ENCODE measurements at regions not wholly inside any gene's neighbourhood (a gene's known extent, or its start where the extent isn't known, plus 50 kb on each side); places are given as distances from the start of the nearest gene placed in this dataset.

DNA sequence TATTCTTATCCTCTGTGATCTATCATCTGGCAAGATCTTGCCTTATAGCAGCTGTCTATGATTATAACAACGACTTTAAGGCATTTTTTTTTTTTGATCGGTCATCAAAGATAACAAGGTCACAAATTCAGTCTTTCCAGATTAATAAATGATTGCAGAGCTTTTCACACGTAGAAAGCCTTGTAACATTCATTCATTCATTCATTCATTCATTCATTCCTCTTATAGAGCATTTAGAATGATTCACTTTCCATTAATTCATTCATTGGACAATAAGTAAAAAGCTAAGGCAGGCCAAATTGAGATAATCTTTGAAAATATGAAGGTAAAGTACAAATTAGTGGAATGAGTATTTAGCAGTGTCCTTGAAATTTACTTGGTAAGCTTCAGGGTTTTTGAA lies 223.7 kb downstream of the NUP35 start:
- TF ChIP-seq, protein P1, sequence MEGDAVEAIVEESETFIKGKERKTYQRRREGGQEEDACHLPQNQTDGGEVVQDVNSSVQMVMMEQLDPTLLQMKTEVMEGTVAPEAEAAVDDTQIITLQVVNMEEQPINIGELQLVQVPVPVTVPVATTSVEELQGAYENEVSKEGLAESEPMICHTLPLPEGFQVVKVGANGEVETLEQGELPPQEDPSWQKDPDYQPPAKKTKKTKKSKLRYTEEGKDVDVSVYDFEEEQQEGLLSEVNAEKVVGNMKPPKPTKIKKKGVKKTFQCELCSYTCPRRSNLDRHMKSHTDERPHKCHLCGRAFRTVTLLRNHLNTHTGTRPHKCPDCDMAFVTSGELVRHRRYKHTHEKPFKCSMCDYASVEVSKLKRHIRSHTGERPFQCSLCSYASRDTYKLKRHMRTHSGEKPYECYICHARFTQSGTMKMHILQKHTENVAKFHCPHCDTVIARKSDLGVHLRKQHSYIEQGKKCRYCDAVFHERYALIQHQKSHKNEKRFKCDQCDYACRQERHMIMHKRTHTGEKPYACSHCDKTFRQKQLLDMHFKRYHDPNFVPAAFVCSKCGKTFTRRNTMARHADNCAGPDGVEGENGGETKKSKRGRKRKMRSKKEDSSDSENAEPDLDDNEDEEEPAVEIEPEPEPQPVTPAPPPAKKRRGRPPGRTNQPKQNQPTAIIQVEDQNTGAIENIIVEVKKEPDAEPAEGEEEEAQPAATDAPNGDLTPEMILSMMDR (conservative IDR thresholded peaks at IDR 0.05; ENCODE audit: low read depth in 2 of 2), result no peak
- TF ChIP-seq, protein P2, sequence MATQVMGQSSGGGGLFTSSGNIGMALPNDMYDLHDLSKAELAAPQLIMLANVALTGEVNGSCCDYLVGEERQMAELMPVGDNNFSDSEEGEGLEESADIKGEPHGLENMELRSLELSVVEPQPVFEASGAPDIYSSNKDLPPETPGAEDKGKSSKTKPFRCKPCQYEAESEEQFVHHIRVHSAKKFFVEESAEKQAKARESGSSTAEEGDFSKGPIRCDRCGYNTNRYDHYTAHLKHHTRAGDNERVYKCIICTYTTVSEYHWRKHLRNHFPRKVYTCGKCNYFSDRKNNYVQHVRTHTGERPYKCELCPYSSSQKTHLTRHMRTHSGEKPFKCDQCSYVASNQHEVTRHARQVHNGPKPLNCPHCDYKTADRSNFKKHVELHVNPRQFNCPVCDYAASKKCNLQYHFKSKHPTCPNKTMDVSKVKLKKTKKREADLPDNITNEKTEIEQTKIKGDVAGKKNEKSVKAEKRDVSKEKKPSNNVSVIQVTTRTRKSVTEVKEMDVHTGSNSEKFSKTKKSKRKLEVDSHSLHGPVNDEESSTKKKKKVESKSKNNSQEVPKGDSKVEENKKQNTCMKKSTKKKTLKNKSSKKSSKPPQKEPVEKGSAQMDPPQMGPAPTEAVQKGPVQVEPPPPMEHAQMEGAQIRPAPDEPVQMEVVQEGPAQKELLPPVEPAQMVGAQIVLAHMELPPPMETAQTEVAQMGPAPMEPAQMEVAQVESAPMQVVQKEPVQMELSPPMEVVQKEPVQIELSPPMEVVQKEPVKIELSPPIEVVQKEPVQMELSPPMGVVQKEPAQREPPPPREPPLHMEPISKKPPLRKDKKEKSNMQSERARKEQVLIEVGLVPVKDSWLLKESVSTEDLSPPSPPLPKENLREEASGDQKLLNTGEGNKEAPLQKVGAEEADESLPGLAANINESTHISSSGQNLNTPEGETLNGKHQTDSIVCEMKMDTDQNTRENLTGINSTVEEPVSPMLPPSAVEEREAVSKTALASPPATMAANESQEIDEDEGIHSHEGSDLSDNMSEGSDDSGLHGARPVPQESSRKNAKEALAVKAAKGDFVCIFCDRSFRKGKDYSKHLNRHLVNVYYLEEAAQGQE (IDR thresholded peaks at IDR 0.05; ENCODE audit: unreplicated experiment), result no peak
- TF ChIP-seq POLR2AphosphoS5 (IDR thresholded peaks at IDR 0.05; ENCODE audit: low read depth) (no peak), JUNB (IDR thresholded peaks at IDR 0.05; ENCODE audit: unreplicated experiment) (no peak), EZH2 (IDR thresholded peaks at IDR 0.05; ENCODE audit: low read depth, unreplicated experiment) (no peak), CREB1 (CRISPR knock-in tag; IDR thresholded peaks at IDR 0.05; ENCODE audit: low read depth) (no peak)

Measured in GM23338 (cell line).